Activated gamma-delta T cell treated with anti-CD3 and anti-CD28 coated beads, Interleukin-2, amount 50 U/mL, for 16 hours (primary cell): ENCODE measurements at regions not wholly inside any gene's neighbourhood (a gene's known extent, or its start where the extent isn't known, plus 50 kb on each side); places are given as distances from the start of the nearest gene placed in this dataset.

Experiments used
- DNase-seq: peaks from one replicate; pipeline ENCODE4 v3.0.0-alpha.2; 2020; ENCODE audit warnings: low read depth

GRCh38 chr1:60126723-60127122 lies 53.2 kb upstream of the C1orf87 start:
- DNase-seq: no peak
